IMR-90 (cell line): ENCODE measurements at regions not wholly inside any gene's neighbourhood (a gene's known extent, or its start where the extent isn't known, plus 50 kb on each side); places are given as distances from the start of the nearest gene placed in this dataset.

Source experiments
- ATAC-seq: fragments of 200-7000 bp; cut with Tn5 transposase; 2 replicates; pipeline ENCODE4 v1.9.1; 2020; ENCODE audit warnings: low read depth, mild to moderate bottlenecking, moderate library complexity
- BruUV-seq: library from RNA; stranded (reverse); fragments of 400-500 nt; replicated peaks from 2 replicates; lab custom pipeline; 2021; lab: Mats Ljungman, UMichigan
- CTCF ChIA-PET: fragments of 300-600 bp; formaldehyde crosslinking; extraction: SDS; loops from one replicate; lab custom pipeline; 2021; ENCODE audit warnings: antibody characterized with exemption; lab: Yijun Ruan, JAX
- POLR2A ChIA-PET: fragments of 300-600 bp; sonication (Branson Sonifier 250); formaldehyde crosslinking; loops from one replicate; lab custom pipeline; 2022; ENCODE audit warnings: antibody characterized with exemption; ENCODE audit not compliant: unreplicated experiment; lab: Charles Lee
- DNase-seq: peaks from one replicate; pipeline ENCODE4 v3.0.0; 2013
- H2AFZ ChIP-seq: replicated peaks from 2 replicates; pipeline ENCODE3; 2013; ENCODE audit warnings: low read length, mild to moderate bottlenecking; ENCODE audit not compliant: poor library complexity
- H2AK5ac ChIP-seq: 2 replicates; pipeline ENCODE4 v1.6.1; 2013; ENCODE audit warnings: low read depth, low read length, inconsistent platforms
- H2AK9ac ChIP-seq: replicated peaks from 2 replicates; pipeline ENCODE3; 2013; ENCODE audit warnings: mild to moderate bottlenecking, low read depth, low read length, moderate library complexity; ENCODE audit not compliant: poor library complexity
- H2BK120ac ChIP-seq: 2 replicates; pipeline ENCODE4 v1.6.1; 2013; ENCODE audit warnings: low read depth, low read length, inconsistent platforms
- H2BK15ac ChIP-seq: 3 replicates; pipeline ENCODE4 v1.6.1; 2013; ENCODE audit warnings: low read depth, low read length, inconsistent platforms
- H2BK20ac ChIP-seq: 2 replicates; pipeline ENCODE4 v1.6.1; 2013; ENCODE audit warnings: low read depth, mild to moderate bottlenecking, inconsistent platforms, low read length, moderate library complexity
- H2BK5ac ChIP-seq: 2 replicates; pipeline ENCODE4 v1.6.1; 2013; ENCODE audit warnings: mild to moderate bottlenecking, low read depth, low read length, inconsistent platforms; ENCODE audit not compliant: poor library complexity, severe bottlenecking
- H3K14ac ChIP-seq: replicated peaks from 2 replicates; pipeline ENCODE4 v1.6.1; 2013; ENCODE audit warnings: low read depth, low read length, inconsistent platforms
- H3K18ac ChIP-seq: 2 replicates; pipeline ENCODE4 v1.6.1; 2013; ENCODE audit warnings: low read depth, low read length, control low read depth
- H3K23ac ChIP-seq: 2 replicates; pipeline ENCODE4 v1.6.1; 2013; ENCODE audit warnings: low read depth, low read length, inconsistent platforms
- H3K27ac ChIP-seq: 2 replicates; pipeline ENCODE4 v1.5.1; 2013; ENCODE audit warnings: mild to moderate bottlenecking, control low read depth, low read length; ENCODE audit not compliant: insufficient read depth
- H3K27me3 ChIP-seq: 2 replicates; pipeline ENCODE4 v1.6.1; 2013; ENCODE audit warnings: low read length; ENCODE audit not compliant: control insufficient read depth, insufficient read depth
- H3K36me3 ChIP-seq: 2 replicates; pipeline ENCODE4 v1.6.1; 2013; ENCODE audit warnings: low read length, mixed read lengths; ENCODE audit not compliant: control insufficient read depth, insufficient read depth
- H3K4ac ChIP-seq: 2 replicates; pipeline ENCODE4 v1.6.1; 2013; ENCODE audit warnings: low read depth, low read length, inconsistent platforms
- H3K4me1 ChIP-seq: 2 replicates; pipeline ENCODE4 v1.6.1; 2013; ENCODE audit warnings: low read length, mixed read lengths; ENCODE audit not compliant: control insufficient read depth, insufficient read depth
- H3K4me2 ChIP-seq: 2 replicates; pipeline ENCODE4 v1.6.1; 2013; ENCODE audit warnings: low read depth, mild to moderate bottlenecking, control low read depth, low read length, moderate library complexity
- H3K4me3 ChIP-seq: 2 replicates; pipeline ENCODE4 v1.5.1; 2013; ENCODE audit warnings: low read depth, mild to moderate bottlenecking, control low read depth, low read length, moderate library complexity; ENCODE audit not compliant: insufficient read depth
- H3K56ac ChIP-seq: 2 replicates; pipeline ENCODE4 v1.6.1; 2013; ENCODE audit warnings: low read length, inconsistent platforms; ENCODE audit not compliant: insufficient read depth; ENCODE audit errors: extremely low read depth
- H3K79me1 ChIP-seq, 2 experiments: 2 replicates each; pipeline ENCODE4 v1.6.1; 2013; ENCODE audit warnings: low read length in 2 of 2, inconsistent platforms in 1 of 2, low read depth in 1 of 2
- H3K9ac ChIP-seq: 2 replicates; pipeline ENCODE4 v1.6.1; 2013; ENCODE audit warnings: low read depth, low read length, control low read depth
- H3K9me1 ChIP-seq: 2 replicates; pipeline ENCODE4 v1.6.1; 2013; ENCODE audit warnings: low read length, inconsistent platforms; ENCODE audit not compliant: insufficient read depth
- H3K9me3 ChIP-seq: 2 replicates; pipeline ENCODE4 v1.6.1; 2013; ENCODE audit warnings: low read length; ENCODE audit not compliant: control insufficient read depth, insufficient read depth
- H4K20me1 ChIP-seq: 2 replicates; pipeline ENCODE4 v1.6.1; 2013; ENCODE audit warnings: low read length, inconsistent platforms; ENCODE audit not compliant: insufficient read depth
- H4K5ac ChIP-seq: 2 replicates; pipeline ENCODE4 v1.6.1; 2013; ENCODE audit warnings: mild to moderate bottlenecking, low read depth, low read length, control low read depth
- H4K8ac ChIP-seq, 2 experiments: 2 replicates each; pipeline ENCODE4 v1.6.1; 2013; ENCODE audit warnings: low read depth in 2 of 2, low read length in 2 of 2, control low read depth in 1 of 2, inconsistent platforms in 1 of 2
- H4K91ac ChIP-seq: 2 replicates; pipeline ENCODE4 v1.6.1; 2013; ENCODE audit warnings: low read depth, low read length, inconsistent platforms; ENCODE audit not compliant: insufficient read depth
- BHLHE40 ChIP-seq: fragments of 150-350 bp; IDR thresholded peaks from 2 replicates; pipeline ENCODE4 v1.6.1; 2016; ENCODE audit warnings: mild to moderate bottlenecking, low read depth, low read length
- CEBPB ChIP-seq: IDR thresholded peaks from 2 replicates; pipeline ENCODE4 v1.6.1; 2012; ENCODE audit warnings: low read depth, low read length, improper control_type of control experiment
- CTCF ChIP-seq: conservative IDR thresholded peaks from 2 replicates; pipeline ENCODE4 v1.5.1; 2012; ENCODE audit warnings: mild to moderate bottlenecking, low read depth, low read length, improper control_type of control experiment
- ELK1 ChIP-seq: fragments of 150-350 bp; IDR thresholded peaks from 2 replicates; pipeline ENCODE4 v1.6.1; 2016; ENCODE audit warnings: low read depth, mild to moderate bottlenecking, low read length, moderate library complexity, borderline replicate concordance
- FOS ChIP-seq: fragments of 150-350 bp; IDR thresholded peaks from 2 replicates; pipeline ENCODE4 v1.6.1; 2016; ENCODE audit warnings: low read depth, low read length
- NFE2L2 ChIP-seq: fragments of 150-350 bp; IDR thresholded peaks from 2 replicates; pipeline ENCODE4 v1.6.1; 2016; ENCODE audit warnings: low read depth, mild to moderate bottlenecking, low read length
- POLR2A ChIP-seq: IDR thresholded peaks from 2 replicates; pipeline ENCODE4 v1.6.1; 2012; ENCODE audit warnings: mild to moderate bottlenecking, low read depth, low read length
- RAD21 ChIP-seq: IDR thresholded peaks from 2 replicates; pipeline ENCODE4 v1.6.1; 2012; ENCODE audit warnings: low read length, improper control_type of control experiment
- RCOR1 ChIP-seq: IDR thresholded peaks from 2 replicates; pipeline ENCODE4 v1.6.1; 2012; ENCODE audit warnings: mild to moderate bottlenecking, low read length, improper control_type of control experiment; ENCODE audit not compliant: insufficient replicate concordance
- SMC3 ChIP-seq: fragments of 150-350 bp; IDR thresholded peaks from 2 replicates; pipeline ENCODE4 v1.6.1; 2016; ENCODE audit warnings: low read depth, mild to moderate bottlenecking, antibody characterized with exemption, low read length, moderate library complexity
- USF2 ChIP-seq: fragments of 150-350 bp; IDR thresholded peaks from 2 replicates; pipeline ENCODE4 v1.6.1; 2017; ENCODE audit warnings: mild to moderate bottlenecking, antibody characterized with exemption, low read length, low read depth
- WGBS, 2 experiments: methylation state at CpG; one replicate each; pipeline versions ENCODE4 v1.1.5 to v1.1.7; 2013; ENCODE audit warnings: missing lambda C conversion rate in 2 of 2; ENCODE audit not compliant: insufficient read length in 1 of 2; ENCODE audit errors: extremely low coverage in 2 of 2; 5-methylcytosine and 5-hydroxymethylcytosine counted together
- dilution Hi-C: fragments of 300-500 bp; cut with HindIII; formaldehyde crosslinking; loops from one replicate; pipeline ENCODE4 v1.14.3; 2018; ENCODE audit warnings: low sequenced_read_pairs; ENCODE audit not compliant: unreplicated experiment
- in situ Hi-C: fragments of 300-500 bp; cut with MboI; formaldehyde crosslinking; loops from 3 replicates; pipeline ENCODE4 v1.14.3; 2019; ENCODE audit warnings: low sequenced_read_pairs, inconsistent platforms, mixed read lengths
- intact Hi-C: fragments of 100-400 bp; cut with micrococcal nuclease; formaldehyde crosslinking; loops from 2 replicates; pipeline ENCODE4 v1.10.0; 2022

GRCh38 chr1:57854436-57854835, 430.6 kb upstream of the DAB1 start:
- Histone ChIP-seq H2AK9ac (no peak overlapping the region), H4K91ac (no peak overlapping the region), H3K18ac (no peak overlapping the region), H2BK15ac (no peak overlapping the region), H3K9ac (no peak overlapping the region), H2AFZ (no peak overlapping the region), H3K4ac (no peak overlapping the region), H3K9me3 (no peaks in the 10 kb centered on the region), H4K20me1 (no peaks in the 10 kb centered on the region), H3K14ac (no peak overlapping the region), H3K4me3 (no peak overlapping the region), H3K79me1 (no peaks in the 10 kb centered on the region), H3K23ac (no peak overlapping the region), H3K4me1 (no peaks in the 10 kb centered on the region), H3K9me1 (no peaks in the 10 kb centered on the region), H4K8ac (no peak overlapping the region), H2BK5ac (no peak overlapping the region), H3K27ac (no peak overlapping the region), H2BK120ac (no peak overlapping the region), H2BK20ac (no peak overlapping the region), H3K56ac (no peak overlapping the region), H3K36me3 (no peaks in the 10 kb centered on the region), H2AK5ac (no peak overlapping the region), H3K27me3 (no peaks in the 10 kb centered on the region), H3K4me2 (no peak overlapping the region), H4K5ac (no peak overlapping the region)
- intact Hi-C loops (no loop called here), dilution Hi-C loops (no loop called here), in situ Hi-C loops (no loop called here)
- WGBS, 2 experiments: 0% methylated on average over 1 of the region's 3 CpGs; no CpG with 5 or more reads in 1 of the 2 experiments
- ATAC-seq: no peak
- no TSS peak for BruUV-seq
- no peak for DNase-seq
- TF ChIP-seq FOS: no peak
- no peak for TF ChIP-seq USF2
- TF ChIP-seq POLR2A: no peak
- no peak for TF ChIP-seq BHLHE40
- TF ChIP-seq RCOR1: no peak
- TF ChIP-seq RAD21: no peak
- no peak for TF ChIP-seq SMC3
- TF ChIP-seq CEBPB: no peak
- TF ChIP-seq ELK1: no peak
- no peak for TF ChIP-seq CTCF
- no peak for TF ChIP-seq NFE2L2
- ChIA-PET CTCF (no interaction called here), POLR2A (no interaction called here)
